ENCODE measurements at regions not wholly inside any gene's neighbourhood (a gene's known extent, or its start where the extent isn't known, plus 50 kb on each side); places are given as distances from the start of the nearest gene placed in this dataset.

GRCh38 chr1:234885601-234886000 is 243.0 kb downstream of the TOMM20 start:
- TF ChIP-seq, protein P1, sequence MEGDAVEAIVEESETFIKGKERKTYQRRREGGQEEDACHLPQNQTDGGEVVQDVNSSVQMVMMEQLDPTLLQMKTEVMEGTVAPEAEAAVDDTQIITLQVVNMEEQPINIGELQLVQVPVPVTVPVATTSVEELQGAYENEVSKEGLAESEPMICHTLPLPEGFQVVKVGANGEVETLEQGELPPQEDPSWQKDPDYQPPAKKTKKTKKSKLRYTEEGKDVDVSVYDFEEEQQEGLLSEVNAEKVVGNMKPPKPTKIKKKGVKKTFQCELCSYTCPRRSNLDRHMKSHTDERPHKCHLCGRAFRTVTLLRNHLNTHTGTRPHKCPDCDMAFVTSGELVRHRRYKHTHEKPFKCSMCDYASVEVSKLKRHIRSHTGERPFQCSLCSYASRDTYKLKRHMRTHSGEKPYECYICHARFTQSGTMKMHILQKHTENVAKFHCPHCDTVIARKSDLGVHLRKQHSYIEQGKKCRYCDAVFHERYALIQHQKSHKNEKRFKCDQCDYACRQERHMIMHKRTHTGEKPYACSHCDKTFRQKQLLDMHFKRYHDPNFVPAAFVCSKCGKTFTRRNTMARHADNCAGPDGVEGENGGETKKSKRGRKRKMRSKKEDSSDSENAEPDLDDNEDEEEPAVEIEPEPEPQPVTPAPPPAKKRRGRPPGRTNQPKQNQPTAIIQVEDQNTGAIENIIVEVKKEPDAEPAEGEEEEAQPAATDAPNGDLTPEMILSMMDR (conservative IDR thresholded peaks at IDR 0.05; ENCODE audit: low read depth, low read length): no peak
- H3K4me3 ChIP-seq (ENCODE audit: low read length): no peak overlapping the region
- no peak for DNase-seq (ENCODE audit: low read depth)

DNA sequence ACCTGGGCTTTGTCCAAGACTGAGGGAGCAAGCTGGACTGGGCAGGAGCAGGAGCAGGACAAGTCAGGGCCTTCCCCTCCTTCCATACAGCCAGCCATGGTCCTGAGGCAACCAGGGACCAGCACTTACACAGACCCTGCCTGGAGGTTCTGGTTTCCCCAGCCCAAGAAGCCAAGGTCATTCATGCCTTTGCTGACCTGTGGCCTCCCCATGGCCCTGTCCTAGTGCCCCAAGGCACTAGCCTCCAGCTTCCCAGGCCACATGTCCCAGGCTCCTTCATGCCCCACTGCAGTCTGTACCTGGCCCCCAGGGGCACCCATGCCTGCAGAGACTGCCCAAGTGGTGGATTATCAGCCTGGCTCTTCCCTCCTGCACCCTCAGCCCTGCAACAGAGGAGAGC is 243.9 kb downstream of the TOMM20 start:
- TF ChIP-seq, protein P1 (conservative IDR thresholded peaks at IDR 0.05; ENCODE audit: low read depth, low read length): no peak
- no peak overlapping the region for H3K4me3 ChIP-seq (ENCODE audit: low read length)
- no peak for DNase-seq (ENCODE audit: low read depth)

- TF ChIP-seq, protein P1 (conservative IDR thresholded peaks at IDR 0.05; ENCODE audit: low read depth, low read length): no peak
- no peak for DNase-seq (ENCODE audit: low read depth)
- H3K4me3 ChIP-seq (ENCODE audit: low read length): no peak overlapping the region
These were observed 244.6 kb downstream of the TOMM20 start for GRCh38 chr1:234884006-234884405.

GRCh38 chr1:234882898-234883297 is 245.7 kb downstream of the TOMM20 start:
- no peak overlapping the region for H3K4me3 ChIP-seq (ENCODE audit: low read length)
- DNase-seq (ENCODE audit: low read depth): no peak
- TF ChIP-seq, protein P1 (conservative IDR thresholded peaks at IDR 0.05; ENCODE audit: low read depth, low read length): no peak

GRCh38 chr1:234881893-234882771 is 246.5 kb downstream of the TOMM20 start:
- TF ChIP-seq, protein P1 (conservative IDR thresholded peaks at IDR 0.05; ENCODE audit: low read depth, low read length): no peak
- DNase-seq (ENCODE audit: low read depth): peak; percentile 26

GRCh38 chr1:234879147-234880080 is 249.2 kb downstream of the TOMM20 start:
- no peak overlapping the region for H3K4me3 ChIP-seq (ENCODE audit: low read length)
- TF ChIP-seq, protein P1 (conservative IDR thresholded peaks at IDR 0.05; ENCODE audit: low read depth, low read length): no peak
- no peak for DNase-seq (ENCODE audit: low read depth)

More at GRCh38 chr1:234881893-234882771, 246.5 kb downstream of the TOMM20 start:
- H3K4me3 ChIP-seq (ENCODE audit: low read length): no peak overlapping the region

Measured in retinal pigment epithelial cell (primary cell).